Limb (tissue), 2 donors: ENCODE measurements at regions not wholly inside any gene's neighbourhood (a gene's known extent, or its start where the extent isn't known, plus 50 kb on each side); places are given as distances from the start of the nearest gene placed in this dataset.

Source experiments
- DNase-seq, 2 donors: peaks; one replicate each; pipeline ENCODE4 v3.0.0-alpha.2; 2016; ENCODE audit errors: extremely low spot score in 2 of 2

DNA sequence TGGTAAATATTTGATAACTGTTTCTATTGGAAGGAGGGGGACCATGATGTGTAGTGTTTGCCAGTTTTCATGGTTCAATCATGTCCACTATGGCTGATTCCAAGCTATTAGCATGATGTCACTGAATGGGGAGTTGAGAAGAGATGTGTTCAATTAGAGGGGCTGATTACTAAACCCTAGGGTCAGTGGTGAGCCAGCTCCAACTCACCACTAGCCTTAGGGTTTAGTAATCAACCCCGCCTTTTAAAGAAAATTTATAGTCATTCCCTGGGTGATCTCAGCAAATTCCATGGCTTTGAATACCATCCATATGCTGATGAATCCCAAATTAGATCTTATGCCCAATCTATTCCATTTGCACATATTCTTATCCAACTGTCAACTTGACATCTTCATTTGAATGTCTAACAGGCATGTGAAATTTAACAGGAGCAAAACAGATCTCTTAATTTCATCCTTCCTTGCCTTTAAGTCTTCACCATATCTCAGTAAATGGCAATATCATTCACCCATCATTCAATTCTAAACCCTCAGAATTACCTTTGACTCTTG is 98.8 kb downstream of the GCNT1 start:
- no peak for DNase-seq

DNA sequence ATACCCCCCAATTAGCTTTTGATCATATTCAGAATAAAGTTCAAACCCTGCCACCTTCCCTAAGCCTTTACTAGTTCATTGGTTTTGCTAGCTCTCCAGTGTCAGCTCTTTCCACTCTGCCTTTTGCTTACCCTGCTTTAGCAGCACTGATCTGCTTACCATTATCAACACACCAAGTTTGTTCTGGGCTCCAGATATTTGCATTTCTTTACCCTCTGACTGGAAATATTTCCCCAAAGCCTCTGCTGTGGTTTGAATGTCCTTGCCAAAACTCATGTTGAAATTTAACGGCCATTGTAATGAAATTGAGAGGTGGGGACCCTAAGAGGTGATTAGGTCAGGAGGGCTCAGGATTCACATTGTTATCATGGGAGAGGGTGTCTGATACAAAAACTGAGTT is 99.5 kb downstream of the GCNT1 start:
- no peak for DNase-seq

DNA sequence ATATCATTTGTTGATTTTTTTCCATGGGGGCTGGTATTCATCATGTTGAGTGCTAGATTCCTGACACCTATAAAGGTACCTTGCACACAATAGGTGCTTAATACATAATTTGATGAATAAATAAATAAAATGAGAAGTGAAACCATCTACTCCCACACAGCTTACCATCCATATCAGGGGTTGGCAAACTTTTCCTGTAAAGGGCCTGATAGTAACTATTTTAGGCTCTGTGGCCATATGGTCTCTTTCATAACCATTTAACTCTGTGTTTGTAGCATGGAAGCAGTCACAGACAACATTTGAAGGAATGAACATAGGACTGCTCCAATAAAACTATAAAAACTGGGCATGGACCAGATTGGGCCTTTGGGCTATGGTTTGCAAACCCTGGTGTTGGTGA is 100.3 kb downstream of the GCNT1 start:
- no peak for DNase-seq

DNA sequence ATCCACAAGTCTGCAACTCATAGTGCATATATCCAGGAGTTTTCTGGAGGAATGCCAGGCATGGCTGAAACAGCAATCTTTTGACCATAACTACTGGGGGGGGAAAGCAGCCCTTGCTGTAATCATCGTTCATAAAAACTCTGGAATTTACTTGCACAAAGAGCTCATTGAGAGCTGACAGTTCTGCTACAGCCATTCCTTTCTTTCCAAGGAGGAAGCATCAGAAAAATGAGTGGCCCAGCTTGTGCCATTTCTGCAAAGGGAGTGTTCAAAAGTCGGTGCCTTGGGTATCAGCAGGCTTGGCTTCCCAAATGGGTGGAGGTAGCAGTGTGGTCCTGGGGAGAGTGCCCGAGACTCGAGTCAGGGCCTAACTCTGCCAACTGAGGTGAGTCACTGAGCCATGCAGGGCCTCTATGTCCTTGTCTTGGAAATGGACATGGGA is 101.5 kb downstream of the GCNT1 start:
- DNase-seq: peak in 1 of 2 donors; percentile 24

DNA sequence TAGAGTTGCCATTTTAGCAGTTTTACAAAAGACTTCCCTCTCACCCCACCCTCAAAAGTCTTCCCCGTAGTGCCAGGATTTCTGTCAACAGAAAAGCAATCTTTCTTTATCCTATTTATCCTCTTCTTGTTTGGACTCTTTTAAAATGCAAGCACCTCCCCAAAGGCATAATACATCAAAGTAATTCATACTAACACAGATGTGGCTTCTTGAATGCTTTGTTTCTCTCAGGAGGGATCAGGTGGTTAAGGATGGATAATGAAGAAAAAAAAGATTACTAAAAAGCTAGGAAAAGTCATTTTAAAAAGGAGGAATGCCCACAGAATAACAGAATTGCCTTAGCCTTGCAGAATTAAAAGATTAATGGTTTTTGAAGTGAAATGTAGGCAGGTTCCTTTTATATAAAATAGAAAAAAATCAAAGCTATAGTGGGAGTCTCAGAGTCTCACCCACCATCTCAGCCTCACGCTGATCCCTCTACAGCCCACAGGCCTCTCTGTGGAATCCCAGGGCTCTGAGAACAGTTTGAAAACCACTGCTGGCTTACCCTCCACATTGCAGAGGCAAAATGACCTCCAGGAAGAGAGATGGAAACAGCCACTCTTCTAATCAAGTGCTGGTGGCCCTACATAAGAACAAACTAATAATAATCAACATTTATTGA is 102.2 kb downstream of the GCNT1 start:
- DNase-seq: no peak
